Ishikawa (cell line): ENCODE measurements at regions not wholly inside any gene's neighbourhood (a gene's known extent, or its start where the extent isn't known, plus 50 kb on each side); places are given as distances from the start of the nearest gene placed in this dataset.

Source experiments
- CEBPB ChIP-seq: IDR thresholded peaks from 2 replicates; pipeline ENCODE4 v1.6.1; 2012
- CREB1 ChIP-seq: IDR thresholded peaks from 2 replicates; pipeline ENCODE4 v1.6.1; 2012; ENCODE audit warnings: low read depth
- EGR1 ChIP-seq: IDR thresholded peaks from 2 replicates; pipeline ENCODE4 v1.6.1; 2012
- EP300 ChIP-seq: IDR thresholded peaks from 2 replicates; pipeline ENCODE4 v1.6.1; 2012; ENCODE audit warnings: borderline replicate concordance
- FOXM1 ChIP-seq: IDR thresholded peaks from 2 replicates; pipeline ENCODE4 v1.6.1; 2012; ENCODE audit warnings: low read depth, borderline replicate concordance
- NFIC ChIP-seq: IDR thresholded peaks from 2 replicates; pipeline ENCODE4 v1.6.1; 2012
- RAD21 ChIP-seq: IDR thresholded peaks from 2 replicates; pipeline ENCODE4 v1.6.1; 2012; ENCODE audit warnings: low read depth
- TAF1 ChIP-seq: IDR thresholded peaks from 2 replicates; pipeline ENCODE4 v1.6.1; 2012; ENCODE audit warnings: low read depth, mild to moderate bottlenecking
- TCF12 ChIP-seq: IDR thresholded peaks from 2 replicates; pipeline ENCODE4 v1.6.1; 2012; ENCODE audit warnings: low read depth
- TEAD4 ChIP-seq: IDR thresholded peaks from 2 replicates; pipeline ENCODE4 v1.6.1; 2012
- USF1 ChIP-seq: IDR thresholded peaks from 2 replicates; pipeline ENCODE4 v1.6.1; 2012
- YY1 ChIP-seq: IDR thresholded peaks from 2 replicates; pipeline ENCODE4 v1.6.1; 2012; ENCODE audit warnings: low read depth
- ZBTB7A ChIP-seq: IDR thresholded peaks from 2 replicates; pipeline ENCODE4 v1.6.1; 2012; ENCODE audit warnings: low read depth
- TF ChIP-seq, protein P1 (sequence below): IDR thresholded peaks from 2 replicates; pipeline ENCODE4 v1.6.1; 2012
- TF ChIP-seq, protein P2 (sequence below): IDR thresholded peaks from 2 replicates; pipeline ENCODE4 v1.6.1; 2012; ENCODE audit warnings: low read depth, mild to moderate bottlenecking

DNA sequence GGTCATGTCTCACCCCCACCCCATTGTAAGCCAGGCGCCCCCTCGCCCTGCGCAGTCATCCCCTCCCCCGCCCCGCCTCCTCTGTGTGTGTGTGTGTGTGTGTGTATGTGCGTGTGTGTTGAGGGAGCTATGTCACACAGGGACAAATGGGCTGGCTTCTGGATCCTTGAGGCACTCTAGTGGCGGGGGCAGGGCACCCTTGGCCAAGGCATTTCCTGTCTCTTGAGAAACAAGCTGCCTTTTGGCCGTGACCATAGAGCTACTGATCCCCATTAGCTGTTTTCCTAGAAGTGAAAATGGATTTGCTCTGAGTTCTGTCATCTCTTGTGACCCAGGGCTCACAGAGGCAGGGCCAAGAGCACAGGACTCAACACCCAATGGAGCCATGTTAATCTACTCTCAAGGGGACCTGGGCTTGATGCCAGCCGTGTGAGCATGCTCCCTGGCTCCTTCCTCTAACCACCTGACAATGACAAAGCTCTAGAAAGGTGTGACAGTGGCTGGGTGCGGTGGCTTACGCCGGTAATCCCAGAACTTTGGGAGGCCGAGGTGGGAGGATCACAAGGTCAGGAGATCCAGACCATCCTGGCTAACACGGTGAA is 162.5 kb upstream of the BCOR start:
- TF ChIP-seq, protein P1, sequence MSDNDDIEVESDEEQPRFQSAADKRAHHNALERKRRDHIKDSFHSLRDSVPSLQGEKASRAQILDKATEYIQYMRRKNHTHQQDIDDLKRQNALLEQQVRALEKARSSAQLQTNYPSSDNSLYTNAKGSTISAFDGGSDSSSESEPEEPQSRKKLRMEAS, result no peak
- TF ChIP-seq NFIC, result no peak
- TF ChIP-seq EGR1, result no peak
- no peak for TF ChIP-seq TCF12

- TF ChIP-seq CREB1, result no peak
- no peak for TF ChIP-seq RAD21
- TF ChIP-seq, protein P1, result no peak
- TF ChIP-seq TCF12, result no peak
- TF ChIP-seq TAF1, result no peak
- no peak for TF ChIP-seq EGR1
- no peak for TF ChIP-seq TEAD4
- TF ChIP-seq NFIC, result no peak
- TF ChIP-seq, protein P2, sequence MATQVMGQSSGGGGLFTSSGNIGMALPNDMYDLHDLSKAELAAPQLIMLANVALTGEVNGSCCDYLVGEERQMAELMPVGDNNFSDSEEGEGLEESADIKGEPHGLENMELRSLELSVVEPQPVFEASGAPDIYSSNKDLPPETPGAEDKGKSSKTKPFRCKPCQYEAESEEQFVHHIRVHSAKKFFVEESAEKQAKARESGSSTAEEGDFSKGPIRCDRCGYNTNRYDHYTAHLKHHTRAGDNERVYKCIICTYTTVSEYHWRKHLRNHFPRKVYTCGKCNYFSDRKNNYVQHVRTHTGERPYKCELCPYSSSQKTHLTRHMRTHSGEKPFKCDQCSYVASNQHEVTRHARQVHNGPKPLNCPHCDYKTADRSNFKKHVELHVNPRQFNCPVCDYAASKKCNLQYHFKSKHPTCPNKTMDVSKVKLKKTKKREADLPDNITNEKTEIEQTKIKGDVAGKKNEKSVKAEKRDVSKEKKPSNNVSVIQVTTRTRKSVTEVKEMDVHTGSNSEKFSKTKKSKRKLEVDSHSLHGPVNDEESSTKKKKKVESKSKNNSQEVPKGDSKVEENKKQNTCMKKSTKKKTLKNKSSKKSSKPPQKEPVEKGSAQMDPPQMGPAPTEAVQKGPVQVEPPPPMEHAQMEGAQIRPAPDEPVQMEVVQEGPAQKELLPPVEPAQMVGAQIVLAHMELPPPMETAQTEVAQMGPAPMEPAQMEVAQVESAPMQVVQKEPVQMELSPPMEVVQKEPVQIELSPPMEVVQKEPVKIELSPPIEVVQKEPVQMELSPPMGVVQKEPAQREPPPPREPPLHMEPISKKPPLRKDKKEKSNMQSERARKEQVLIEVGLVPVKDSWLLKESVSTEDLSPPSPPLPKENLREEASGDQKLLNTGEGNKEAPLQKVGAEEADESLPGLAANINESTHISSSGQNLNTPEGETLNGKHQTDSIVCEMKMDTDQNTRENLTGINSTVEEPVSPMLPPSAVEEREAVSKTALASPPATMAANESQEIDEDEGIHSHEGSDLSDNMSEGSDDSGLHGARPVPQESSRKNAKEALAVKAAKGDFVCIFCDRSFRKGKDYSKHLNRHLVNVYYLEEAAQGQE, result no peak
- TF ChIP-seq FOXM1, result no peak
- no peak for TF ChIP-seq YY1
Observed at GRCh38 chrX:40258909-40259308, 161.2 kb upstream of the BCOR start.

- TF ChIP-seq EGR1, result no peak
Observed at GRCh38 chrX:40253771-40254170, 156.0 kb upstream of the BCOR start.

- TF ChIP-seq FOXM1, result no peak
- TF ChIP-seq ZBTB7A, result no peak
- no peak for TF ChIP-seq TCF12
- TF ChIP-seq EP300, result no peak
- TF ChIP-seq, protein P1, result no peak
- TF ChIP-seq, protein P2, result no peak
- no peak for TF ChIP-seq TAF1
- no peak for TF ChIP-seq USF1
- TF ChIP-seq TEAD4, result no peak
- TF ChIP-seq CEBPB, result no peak
Observed at GRCh38 chrX:40249582-40249981, 151.8 kb upstream of the BCOR start.

- TF ChIP-seq USF1 (no peak), EP300 (no peak), CEBPB (no peak), TCF12 (no peak), CREB1 (no peak), YY1 (no peak), RAD21 (no peak), FOXM1 (no peak), TEAD4 (no peak), EGR1 (no peak), ZBTB7A (no peak), TAF1 (no peak), NFIC (no peak)
- TF ChIP-seq, protein P1, result no peak
- TF ChIP-seq, protein P2, result no peak
Observed at GRCh38 chrX:40248822-40249221, 151.1 kb upstream of the BCOR start.
